HG02852 (cell line): ENCODE measurements at regions not wholly inside any gene's neighbourhood (a gene's known extent, or its start where the extent isn't known, plus 50 kb on each side); places are given as distances from the start of the nearest gene placed in this dataset.
"Not testable (repeated sequence)": the region's sequence is repeated elsewhere in the genome, so short reads cannot be mapped to it uniquely, and the experiment has no call there.

Experiments used
- ATAC-seq: cut with Tn5 transposase; IDR thresholded peaks from one replicate; pipeline ENCODE4 v1.9.1; 2021; ENCODE audit warnings: mild to moderate bottlenecking, moderate library complexity; ENCODE audit not compliant: unreplicated experiment

GRCh38 chr15:26197719-26198118 is 334.6 kb upstream of the ATP10A start:
- ATAC-seq: no peak

GRCh38 chr15:26197060-26197459 is 333.9 kb upstream of the ATP10A start:
- no peak for ATAC-seq

- no peak for ATAC-seq
These were observed 328.1 kb upstream of the ATP10A start for GRCh38 chr15:26191193-26191592.

GRCh38 chr15:26186138-26186537 is 323.0 kb upstream of the ATP10A start:
- not testable (repeated sequence) for ATAC-seq

GRCh38 chr15:26182441-26182840 is 319.3 kb upstream of the ATP10A start:
- no peak for ATAC-seq

- no peak for ATAC-seq
These were observed 316.8 kb upstream of the ATP10A start for GRCh38 chr15:26179906-26180305.

GRCh38 chr15:26178640-26179220 is 315.6 kb upstream of the ATP10A start:
- ATAC-seq: no peak

GRCh38 chr15:26177816-26178215 is 314.7 kb upstream of the ATP10A start:
- no peak for ATAC-seq

GRCh38 chr15:26176831-26177230 is 313.7 kb upstream of the ATP10A start:
- ATAC-seq: no peak

- no peak for ATAC-seq
These were observed 308.1 kb upstream of the ATP10A start for GRCh38 chr15:26171266-26171665.

GRCh38 chr15:26166429-26166828 is 303.3 kb upstream of the ATP10A start:
- no peak for ATAC-seq

- no peak for ATAC-seq
These were observed 302.4 kb upstream of the ATP10A start for GRCh38 chr15:26165546-26165945.

GRCh38 chr15:26160343-26160742 is 297.2 kb upstream of the ATP10A start:
- no peak for ATAC-seq

GRCh38 chr15:26158176-26158575 is 295.0 kb upstream of the ATP10A start:
- ATAC-seq: no peak

- no peak for ATAC-seq
These were observed 294.0 kb upstream of the ATP10A start for GRCh38 chr15:26157081-26157480.

GRCh38 chr15:26156051-26156450 is 292.9 kb upstream of the ATP10A start:
- ATAC-seq: no peak

- no peak for ATAC-seq
These were observed 285.2 kb upstream of the ATP10A start for GRCh38 chr15:26148156-26148860.

GRCh38 chr15:26146202-26146601 is 283.1 kb upstream of the ATP10A start:
- no peak for ATAC-seq

- no peak for ATAC-seq
These were observed 282.7 kb upstream of the ATP10A start for GRCh38 chr15:26145796-26146195.

GRCh38 chr15:26144836-26145235 is 281.7 kb upstream of the ATP10A start:
- no peak for ATAC-seq

GRCh38 chr15:26143221-26143620 is 280.1 kb upstream of the ATP10A start:
- ATAC-seq: no peak

- ATAC-seq: no peak
These were observed 271.7 kb upstream of the ATP10A start for GRCh38 chr15:26134812-26135211.

GRCh38 chr15:26134152-26134551 is 271.0 kb upstream of the ATP10A start:
- ATAC-seq: no peak
